Uterus (tissue), 2 donors: ENCODE measurements at regions not wholly inside any gene's neighbourhood (a gene's known extent, or its start where the extent isn't known, plus 50 kb on each side); places are given as distances from the start of the nearest gene placed in this dataset.

Source experiments
- CTCF ChIP-seq, 4 experiments: fragments of 200-600 bp in 2 of 4; fragments of 450-650 bp in 2 of 4; sonication (generic) in 2 of 4; IDR thresholded peaks; one replicate each; pipeline ENCODE4 v1.5.1; 2016 to 2019; ENCODE audit warnings: antibody characterized with exemption in 4 of 4, mild to moderate bottlenecking in 2 of 4, moderate library complexity in 1 of 4
- POLR2A ChIP-seq, 2 donors: fragments of 450-650 bp; IDR thresholded peaks; one replicate each; pipeline ENCODE4 v1.6.1; 2016; ENCODE audit warnings: antibody characterized with exemption in 2 of 2, mild to moderate bottlenecking in 1 of 2, moderate library complexity in 1 of 2

- no peak for TF ChIP-seq CTCF (IDR thresholded peaks at IDR 0.05)
- no peak for TF ChIP-seq POLR2A (IDR thresholded peaks at IDR 0.05)
Observed at GRCh38 chr4:30125868-30126267, 594.3 kb upstream of the PCDH7 start.
